Pancreas (tissue), 10 donors: ENCODE measurements at regions not wholly inside any gene's neighbourhood (a gene's known extent, or its start where the extent isn't known, plus 50 kb on each side); places are given as distances from the start of the nearest gene placed in this dataset.

Experiments
- ATAC-seq, 4 donors: fragments of 200-7000 bp; cut with Tn5 transposase; one replicate each; pipeline versions ENCODE4 v1.8.0 to v1.9.1; 2020; ENCODE audit warnings: mild to moderate bottlenecking in 4 of 4, moderate library complexity in 4 of 4
- DNase-seq, 6 donors: peaks; one replicate each; pipeline ENCODE4 v3.0.0-alpha.2; 2020
- FAIRE-seq: peaks from 2 replicates; lab custom pipeline; 2012; peaks lifted over from hg19 to GRCh38; lab: Jason Lieb, UNC
- H3K27ac ChIP-seq, 4 donors: fragments of 200-600 bp; sonication (generic); 1 replicate in 3 of 4; 2 replicates in 1 of 4; pipeline versions ENCODE4 v1.5.0 to v1.8.0; 2020
- H3K27me3 ChIP-seq, 4 donors: fragments of 200-600 bp; one replicate each; pipeline ENCODE4 v1.8.0; 2021
- H3K36me3 ChIP-seq, 3 donors: fragments of 200-600 bp; sonication (generic) in 1 of 3; one replicate each; pipeline versions ENCODE4 v1.5.0 to v1.8.0; 2020 to 2021
- H3K4me1 ChIP-seq, 3 donors: fragments of 200-600 bp; one replicate each; pipeline ENCODE4 v1.8.0; 2021
- H3K4me3 ChIP-seq, 4 donors: fragments of 200-600 bp; sonication (generic) in 2 of 4; one replicate each; pipeline versions ENCODE4 v1.5.0 to v1.8.0; 2020 to 2021
- H3K9me3 ChIP-seq, 4 donors: fragments of 200-600 bp; one replicate each; pipeline ENCODE4 v1.8.0; 2021
- WGBS, 2 donors: extraction: QIAGEN DNeasy Blood & Tissue Kit; methylation state at CpG; one replicate each; pipeline ENCODE4 v1.1.7; 2013; 5-methylcytosine and 5-hydroxymethylcytosine counted together
- intact Hi-C, 3 donors: fragments of 100-400 bp; cut with DNase I; formaldehyde crosslinking; loops; one replicate each; pipeline versions ENCODE4 v1.11.1 to v1.14.2; 2022
- TF ChIP-seq, protein P1 (sequence below), 4 donors: fragments of 200-600 bp; sonication (generic) in 3 of 4; IDR thresholded peaks; one replicate each; pipeline versions ENCODE4 v1.5.0 to v1.8.0; 2021; ENCODE audit warnings: antibody characterized with exemption in 4 of 4
- donor health status: healthy with polysubstance abuse.
- donor health status: DM: no; HTN: no; CAD: no; lungs with moderate emphysema.
- donor health status: DM: no; HTN: no; CAD: no.
- donor health status: control.
- donor health status: control.
- donor health status: Bipolar disorder and iron deficiency.
- donor health status: DM: yes; HTN: yes; CAD: no.
- donor health status: DM: no; HTN: no; CAD: no.
- donor health status: DM: no; HTN: no; CAD: no.
- donor health status: DM: yes; HTN: yes; CAD: no.

- Histone ChIP-seq H3K27me3 (no peaks in the 10 kb centered on the region), H3K4me1 (no peaks in the 10 kb centered on the region), H3K36me3 (no peaks in the 10 kb centered on the region), H3K4me3 (no peak overlapping the region), H3K27ac (no peak overlapping the region), H3K9me3 (no peaks in the 10 kb centered on the region)
- DNase-seq (no peak), FAIRE-seq (no peak), ATAC-seq (no peak)
- WGBS, 2 donors: 31 to 36% methylated on average over 2 of the region's 2 CpGs
- TF ChIP-seq, protein P1, sequence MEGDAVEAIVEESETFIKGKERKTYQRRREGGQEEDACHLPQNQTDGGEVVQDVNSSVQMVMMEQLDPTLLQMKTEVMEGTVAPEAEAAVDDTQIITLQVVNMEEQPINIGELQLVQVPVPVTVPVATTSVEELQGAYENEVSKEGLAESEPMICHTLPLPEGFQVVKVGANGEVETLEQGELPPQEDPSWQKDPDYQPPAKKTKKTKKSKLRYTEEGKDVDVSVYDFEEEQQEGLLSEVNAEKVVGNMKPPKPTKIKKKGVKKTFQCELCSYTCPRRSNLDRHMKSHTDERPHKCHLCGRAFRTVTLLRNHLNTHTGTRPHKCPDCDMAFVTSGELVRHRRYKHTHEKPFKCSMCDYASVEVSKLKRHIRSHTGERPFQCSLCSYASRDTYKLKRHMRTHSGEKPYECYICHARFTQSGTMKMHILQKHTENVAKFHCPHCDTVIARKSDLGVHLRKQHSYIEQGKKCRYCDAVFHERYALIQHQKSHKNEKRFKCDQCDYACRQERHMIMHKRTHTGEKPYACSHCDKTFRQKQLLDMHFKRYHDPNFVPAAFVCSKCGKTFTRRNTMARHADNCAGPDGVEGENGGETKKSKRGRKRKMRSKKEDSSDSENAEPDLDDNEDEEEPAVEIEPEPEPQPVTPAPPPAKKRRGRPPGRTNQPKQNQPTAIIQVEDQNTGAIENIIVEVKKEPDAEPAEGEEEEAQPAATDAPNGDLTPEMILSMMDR (IDR thresholded peaks at IDR 0.05): no peak
- intact Hi-C loops: no loop called here
Observed at GRCh38 chr4:115906428-115906827, 793.0 kb upstream of the NDST4 start.

DNA sequence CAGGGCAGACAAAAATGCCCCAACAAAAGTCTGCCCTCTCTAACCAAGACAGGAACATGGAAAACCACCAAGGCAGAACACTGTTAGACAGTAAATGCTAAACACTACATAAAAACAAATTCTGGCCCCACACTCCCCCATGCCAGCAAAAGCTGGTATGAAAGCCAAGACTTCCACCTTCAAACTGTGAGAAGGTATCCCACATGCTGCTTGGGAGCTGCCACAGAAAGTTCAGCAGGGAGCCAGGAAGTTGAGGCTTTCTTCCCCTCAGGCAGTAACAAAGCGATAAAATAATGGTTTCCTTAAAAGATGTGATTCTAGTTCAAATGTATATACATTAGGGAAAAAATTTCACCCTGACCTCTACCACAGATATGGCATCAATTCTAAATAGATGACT lies 770.4 kb upstream of the NDST4 start:
- FAIRE-seq (no peak), ATAC-seq (no peak), DNase-seq (no peak)
- WGBS, 2 donors: 89 to 96% methylated on average over 1 of the region's 1 CpG
- Histone ChIP-seq H3K36me3 (no peaks in the 10 kb centered on the region), H3K27ac (no peak overlapping the region), H3K9me3 (no peaks in the 10 kb centered on the region), H3K4me1 (no peaks in the 10 kb centered on the region), H3K4me3 (no peak overlapping the region), H3K27me3 (no peaks in the 10 kb centered on the region)
- TF ChIP-seq, protein P1 (IDR thresholded peaks at IDR 0.05): no peak
- intact Hi-C loops: no loop called here

- WGBS, 2 donors: 33 to 45% methylated on average over 1 of the region's 1 CpG
- TF ChIP-seq, protein P1 (IDR thresholded peaks at IDR 0.05): no peak
- no peaks in the 10 kb centered on the region for H3K9me3 ChIP-seq
- ATAC-seq (no peak), FAIRE-seq (no peak), DNase-seq (no peak)
- no peaks in the 10 kb centered on the region for H3K4me1 ChIP-seq
- intact Hi-C loops: no loop called here
- H3K27ac ChIP-seq: no peak overlapping the region
- no peaks in the 10 kb centered on the region for H3K36me3 ChIP-seq
- H3K27me3 ChIP-seq: no peaks in the 10 kb centered on the region
- no peak overlapping the region for H3K4me3 ChIP-seq
Observed at GRCh38 chr4:115883231-115883630, 769.8 kb upstream of the NDST4 start.

GRCh38 chr4:115873048-115873447 lies 759.6 kb upstream of the NDST4 start:
- no peak for DNase-seq
- no peak for ATAC-seq
- no peak for FAIRE-seq
- Histone ChIP-seq H3K27me3 (no peaks in the 10 kb centered on the region), H3K36me3 (no peaks in the 10 kb centered on the region), H3K27ac (no peak overlapping the region), H3K4me3 (no peak overlapping the region), H3K9me3 (no peaks in the 10 kb centered on the region), H3K4me1 (no peaks in the 10 kb centered on the region)
- intact Hi-C loops: no loop called here
- TF ChIP-seq, protein P1 (IDR thresholded peaks at IDR 0.05): no peak
- WGBS, 2 donors: 88 to 94% methylated on average over 2 of the region's 2 CpGs

- intact Hi-C loops: no loop called here
- FAIRE-seq (no peak), ATAC-seq (no peak), DNase-seq (no peak)
- H3K27me3 ChIP-seq: no peaks in the 10 kb centered on the region
- no peak overlapping the region for H3K4me3 ChIP-seq
- H3K9me3 ChIP-seq: no peaks in the 10 kb centered on the region
- H3K4me1 ChIP-seq: no peaks in the 10 kb centered on the region
- H3K36me3 ChIP-seq: no peaks in the 10 kb centered on the region
- no peak overlapping the region for H3K27ac ChIP-seq
- TF ChIP-seq, protein P1 (IDR thresholded peaks at IDR 0.05): no peak
Observed at GRCh38 chr4:115871596-115871995, 758.2 kb upstream of the NDST4 start.
